ENCODE measurements at regions not wholly inside any gene's neighbourhood (a gene's known extent, or its start where the extent isn't known, plus 50 kb on each side); places are given as distances from the start of the nearest gene placed in this dataset.
"Not testable (repeated sequence)": the region's sequence is repeated elsewhere in the genome, so short reads cannot be mapped to it uniquely, and the experiment has no call there.

GRCh38 chr2:82395531-82395930, 2063.5 kb downstream of the SUCLG1 start:
- no peak for DNase-seq (ENCODE audit: low spot score in 2 of 2)
- Mint-ChIP-seq H3K4me3 (no peak overlapping the region), H3K27ac (ENCODE audit: low read depth) (no peak overlapping the region), H3K36me3 (ENCODE audit: insufficient read depth) (no peaks in the 10 kb centered on the region), H3K9me3 (peaks cover 8% of the 10 kb centered on the region), H3K27me3 (no peaks in the 10 kb centered on the region), H3K4me1 (no peaks in the 10 kb centered on the region)
- no peak for ATAC-seq (replicated peaks; ENCODE audit: extremely low read depth, poor library complexity, severe bottlenecking)

DNA sequence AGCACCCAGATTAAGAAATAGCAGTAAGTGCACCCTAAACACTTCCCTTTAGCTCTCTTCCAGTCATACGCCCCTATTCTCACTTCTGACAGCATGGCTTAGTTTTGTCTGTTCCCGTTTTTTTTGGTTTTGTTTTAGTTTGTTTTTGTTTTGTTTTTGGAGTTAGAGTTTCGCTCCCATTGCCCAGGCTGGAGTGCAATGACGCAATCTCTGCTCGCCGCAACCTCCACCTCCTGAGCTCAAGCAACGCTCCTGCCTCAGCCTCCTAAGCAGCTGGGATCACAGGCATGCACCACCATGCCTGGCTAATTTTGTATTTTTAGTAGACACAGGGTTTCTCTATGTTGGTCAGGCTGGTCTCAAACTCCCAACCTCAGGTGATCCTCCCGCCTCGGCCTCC, 2067.7 kb downstream of the SUCLG1 start:
- no peak overlapping the region for H3K4me3 Mint-ChIP-seq
- H3K9me3 Mint-ChIP-seq: peaks cover 5% of the 10 kb centered on the region
- H3K27me3 Mint-ChIP-seq: no peaks in the 10 kb centered on the region
- H3K4me1 Mint-ChIP-seq: no peaks in the 10 kb centered on the region
- DNase-seq (ENCODE audit: low spot score in 2 of 2) (no peak), ATAC-seq (replicated peaks; ENCODE audit: extremely low read depth, poor library complexity, severe bottlenecking) (no peak)
- H3K36me3 Mint-ChIP-seq (ENCODE audit: insufficient read depth): peaks cover 1% of the 10 kb centered on the region
- no peak overlapping the region for H3K27ac Mint-ChIP-seq (ENCODE audit: low read depth)

DNA sequence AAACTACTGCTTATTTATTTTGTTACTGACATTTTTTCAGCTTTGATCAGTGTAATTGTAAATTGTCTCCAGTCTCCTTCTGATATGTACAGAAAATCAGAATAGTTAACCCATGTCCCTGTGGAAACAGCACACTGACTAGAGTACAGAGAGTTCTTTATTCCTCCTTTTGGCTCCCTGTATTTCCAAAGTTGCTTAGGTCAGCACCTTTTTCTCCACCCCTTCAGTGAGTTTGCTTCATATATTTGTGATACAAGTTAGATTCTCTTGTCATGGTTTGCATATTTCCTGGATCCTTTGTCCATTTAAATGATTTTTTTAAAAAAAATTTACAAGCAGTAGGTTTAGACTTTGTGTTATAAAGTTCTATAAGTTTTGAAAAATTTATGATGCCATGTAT, 2051.1 kb upstream of the LRRTM1 start:
- no peak overlapping the region for H3K27ac Mint-ChIP-seq (ENCODE audit: low read depth)
- H3K9me3 Mint-ChIP-seq: peaks cover 10% of the 10 kb centered on the region
- no peak overlapping the region for H3K4me3 Mint-ChIP-seq
- H3K4me1 Mint-ChIP-seq: no peaks in the 10 kb centered on the region
- H3K27me3 Mint-ChIP-seq: no peaks in the 10 kb centered on the region
- H3K36me3 Mint-ChIP-seq (ENCODE audit: insufficient read depth): no peaks in the 10 kb centered on the region
- DNase-seq (ENCODE audit: low spot score in 2 of 2) (no peak), ATAC-seq (replicated peaks; ENCODE audit: extremely low read depth, poor library complexity, severe bottlenecking) (no peak)

DNA sequence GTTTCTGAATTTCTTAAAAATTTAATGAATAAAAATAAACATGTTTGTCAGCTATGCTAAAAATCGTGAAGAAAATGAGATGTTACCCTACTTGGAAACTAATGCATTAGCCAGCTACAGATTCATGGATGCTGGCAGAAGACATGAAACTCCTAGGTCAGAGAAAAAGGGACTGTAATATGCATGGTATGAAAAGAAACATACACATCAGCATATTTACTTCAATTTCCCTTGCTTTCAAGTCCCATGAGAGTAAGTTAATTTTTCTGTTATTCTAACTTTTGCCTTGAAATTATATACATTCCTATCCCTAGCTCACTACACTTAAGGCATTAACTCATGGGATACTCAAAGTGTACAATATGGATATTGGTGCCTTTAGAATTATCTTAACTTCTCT, 2041.4 kb upstream of the LRRTM1 start:
- H3K27ac Mint-ChIP-seq (ENCODE audit: low read depth): no peak overlapping the region
- ATAC-seq (replicated peaks; ENCODE audit: extremely low read depth, poor library complexity, severe bottlenecking) (no peak), DNase-seq (ENCODE audit: low spot score in 2 of 2) (no peak)
- H3K27me3 Mint-ChIP-seq: no peaks in the 10 kb centered on the region
- H3K9me3 Mint-ChIP-seq: peaks cover 5% of the 10 kb centered on the region
- H3K4me3 Mint-ChIP-seq: no peak overlapping the region
- no peaks in the 10 kb centered on the region for H3K4me1 Mint-ChIP-seq
- H3K36me3 Mint-ChIP-seq (ENCODE audit: insufficient read depth): no peaks in the 10 kb centered on the region

GRCh38 chr2:82344670-82345069, 2040.1 kb upstream of the LRRTM1 start:
- Mint-ChIP-seq H3K4me3 (no peak overlapping the region), H3K27me3 (no peaks in the 10 kb centered on the region), H3K9me3 (peaks cover 10% of the 10 kb centered on the region)

GRCh38 chr2:82342356-82342755, 2037.8 kb upstream of the LRRTM1 start:
- Mint-ChIP-seq H3K36me3 (ENCODE audit: insufficient read depth) (no peaks in the 10 kb centered on the region), H3K9me3 (peaks cover 10% of the 10 kb centered on the region), H3K27ac (ENCODE audit: low read depth) (no peak overlapping the region), H3K27me3 (no peaks in the 10 kb centered on the region), H3K4me3 (no peak overlapping the region), H3K4me1 (no peaks in the 10 kb centered on the region)
- ATAC-seq (replicated peaks; ENCODE audit: extremely low read depth, poor library complexity, severe bottlenecking): no peak
- DNase-seq (ENCODE audit: low spot score in 2 of 2): no peak

More at GRCh38 chr2:82344670-82345069, 2040.1 kb upstream of the LRRTM1 start:
- ATAC-seq (replicated peaks; ENCODE audit: extremely low read depth, poor library complexity, severe bottlenecking): no peak
- Mint-ChIP-seq H3K4me1 (no peaks in the 10 kb centered on the region), H3K36me3 (ENCODE audit: insufficient read depth) (no peaks in the 10 kb centered on the region), H3K27ac (ENCODE audit: low read depth) (no peak overlapping the region)
- no peak for DNase-seq (ENCODE audit: low spot score in 2 of 2)

DNA sequence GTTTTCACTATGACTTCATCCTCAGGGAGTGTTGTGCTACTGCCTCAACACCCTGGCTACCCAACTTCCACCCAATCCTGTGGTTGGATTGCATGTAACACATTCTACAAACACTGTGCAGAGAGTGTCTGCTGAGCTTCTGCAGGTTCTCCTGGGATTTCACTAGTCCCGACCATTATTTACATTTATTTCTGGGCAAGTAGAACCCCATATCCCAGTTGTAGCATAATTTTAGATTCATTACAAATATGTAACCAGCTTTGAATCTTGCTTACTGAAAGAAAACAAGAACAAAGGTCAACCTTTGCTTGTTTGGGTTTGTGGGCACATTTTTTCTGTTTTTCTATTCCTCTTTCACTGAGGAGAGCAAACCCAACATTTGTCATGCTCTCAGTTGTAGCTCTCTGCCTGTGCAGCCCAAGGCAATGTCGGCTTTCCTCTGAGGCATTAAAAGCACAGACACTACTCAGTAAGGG, 2036.1 kb upstream of the LRRTM1 start:
- peaks cover 10% of the 10 kb centered on the region for H3K9me3 Mint-ChIP-seq
- no peaks in the 10 kb centered on the region for H3K27me3 Mint-ChIP-seq

DNA sequence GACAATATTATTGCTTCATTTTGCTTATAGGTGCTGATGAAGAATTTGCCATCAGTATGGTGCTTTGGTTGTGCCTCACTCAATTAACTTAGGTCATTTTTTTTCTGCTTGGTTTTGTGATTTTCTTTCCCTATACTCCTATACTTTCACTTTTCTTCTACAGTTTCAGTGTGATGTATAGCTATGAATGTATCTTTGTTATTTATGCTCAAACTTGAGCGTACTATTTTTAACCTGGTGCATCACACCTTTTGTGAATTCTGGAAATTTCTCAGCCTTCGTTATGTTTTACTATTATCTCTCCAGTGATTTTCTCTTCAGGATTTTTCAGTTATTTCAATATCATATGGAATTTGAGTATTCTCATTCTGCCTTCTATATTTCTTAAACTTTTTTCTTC, 2035.3 kb upstream of the LRRTM1 start:
- DNase-seq (ENCODE audit: low spot score in 2 of 2) (no peak), ATAC-seq (replicated peaks; ENCODE audit: extremely low read depth, poor library complexity, severe bottlenecking) (no peak)
- Mint-ChIP-seq H3K4me1 (no peaks in the 10 kb centered on the region), H3K4me3 (no peak overlapping the region), H3K36me3 (ENCODE audit: insufficient read depth) (no peaks in the 10 kb centered on the region), H3K9me3 (peaks cover 10% of the 10 kb centered on the region), H3K27ac (ENCODE audit: low read depth) (no peak overlapping the region), H3K27me3 (no peaks in the 10 kb centered on the region)

More for the DNA sequence above, 2036.1 kb upstream of the LRRTM1 start:
- no peaks in the 10 kb centered on the region for H3K4me1 Mint-ChIP-seq
- no peak overlapping the region for H3K27ac Mint-ChIP-seq (ENCODE audit: low read depth)
- no peak overlapping the region for H3K4me3 Mint-ChIP-seq
- no peaks in the 10 kb centered on the region for H3K36me3 Mint-ChIP-seq (ENCODE audit: insufficient read depth)
- DNase-seq (ENCODE audit: low spot score in 2 of 2) (no peak), ATAC-seq (replicated peaks; ENCODE audit: extremely low read depth, poor library complexity, severe bottlenecking) (no peak)

DNA sequence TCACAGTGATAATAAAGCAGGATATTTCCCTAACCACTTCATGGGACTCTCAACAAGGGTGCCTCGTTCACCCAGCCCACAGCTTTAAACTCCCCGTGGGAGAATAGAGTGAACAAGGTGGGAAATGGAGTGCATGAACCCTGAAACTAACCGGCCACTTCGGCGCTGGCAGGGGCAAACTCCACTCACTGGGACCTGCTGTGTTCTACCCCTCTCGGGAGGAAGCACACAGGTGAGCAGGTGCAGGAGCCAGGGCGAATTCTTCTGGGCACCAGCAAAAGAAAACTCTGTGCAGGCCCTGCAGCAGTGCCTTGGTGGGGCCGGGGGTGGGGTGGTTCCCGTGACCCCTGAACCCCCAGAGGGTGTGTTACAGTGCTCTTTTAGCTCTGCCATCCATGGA, 2029.1 kb upstream of the LRRTM1 start:
- Mint-ChIP-seq H3K36me3 (ENCODE audit: insufficient read depth) (no peaks in the 10 kb centered on the region), H3K27me3 (no peaks in the 10 kb centered on the region), H3K4me3 (no peak overlapping the region), H3K27ac (ENCODE audit: low read depth) (no peak overlapping the region), H3K4me1 (no peaks in the 10 kb centered on the region), H3K9me3 (peaks cover 5% of the 10 kb centered on the region)
- ATAC-seq (replicated peaks; ENCODE audit: extremely low read depth, poor library complexity, severe bottlenecking) (no peak), DNase-seq (ENCODE audit: low spot score in 2 of 2) (no peak)

DNA sequence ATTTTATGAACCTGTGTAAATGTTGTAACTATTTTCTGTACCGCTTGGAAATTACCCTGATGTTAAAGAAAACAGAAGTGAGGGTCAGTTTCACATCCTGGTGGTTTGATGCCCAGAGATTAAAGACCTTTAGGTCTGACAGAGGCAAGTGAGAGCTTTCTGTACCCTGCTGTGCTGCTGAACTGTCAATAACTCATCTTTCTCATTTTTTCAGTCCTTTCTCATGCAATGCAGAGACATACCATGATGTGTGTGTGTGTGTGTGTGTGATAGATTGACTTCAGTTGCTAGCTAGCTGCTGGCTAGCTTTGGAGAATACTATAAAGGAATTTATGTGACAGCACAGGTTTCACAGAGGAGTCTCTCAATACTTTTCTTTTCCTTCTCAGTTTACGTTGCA, 2025.6 kb upstream of the LRRTM1 start:
- Mint-ChIP-seq H3K4me3 (no peak overlapping the region), H3K9me3 (peaks cover 14% of the 10 kb centered on the region), H3K36me3 (ENCODE audit: insufficient read depth) (no peaks in the 10 kb centered on the region), H3K4me1 (no peaks in the 10 kb centered on the region), H3K27ac (ENCODE audit: low read depth) (no peak overlapping the region), H3K27me3 (no peaks in the 10 kb centered on the region)
- ATAC-seq (replicated peaks; ENCODE audit: extremely low read depth, poor library complexity, severe bottlenecking) (no peak), DNase-seq (ENCODE audit: low spot score in 2 of 2) (no peak)

DNA sequence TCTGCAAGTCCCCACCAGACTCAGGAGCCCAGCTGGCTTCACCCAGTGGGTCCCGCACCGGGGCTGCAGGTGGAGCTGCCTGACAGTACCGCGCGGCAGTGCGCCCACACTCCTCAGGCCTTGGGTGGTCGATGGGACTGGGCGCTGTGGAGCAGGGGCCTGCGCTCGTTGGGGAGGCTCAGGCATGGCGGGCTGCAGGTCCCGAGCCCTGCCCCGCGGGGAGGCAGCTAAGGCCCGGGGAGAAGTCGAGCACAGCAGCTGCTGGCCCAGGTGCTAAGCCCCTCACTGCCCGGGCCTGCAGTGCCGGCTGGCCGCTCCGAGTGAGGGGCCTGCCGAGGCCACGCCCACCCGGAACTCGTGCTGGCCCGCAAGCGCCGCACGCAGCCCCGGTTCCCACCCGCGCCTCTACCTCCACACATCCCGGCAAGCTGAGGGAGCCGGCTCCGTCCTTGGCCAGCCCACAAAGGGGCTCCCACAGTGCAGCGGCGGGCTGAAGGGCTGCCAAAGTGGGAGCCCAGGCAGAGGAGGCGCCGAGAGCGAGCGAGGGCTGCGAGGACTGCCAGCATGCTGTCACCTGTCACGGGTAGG, 2021.7 kb upstream of the LRRTM1 start:
- not testable (repeated sequence) for ATAC-seq (replicated peaks; ENCODE audit: extremely low read depth, poor library complexity, severe bottlenecking); H3K4me1 Mint-ChIP-seq; H3K27me3 Mint-ChIP-seq; H3K27ac Mint-ChIP-seq (ENCODE audit: low read depth); H3K4me3 Mint-ChIP-seq; H3K36me3 Mint-ChIP-seq (ENCODE audit: insufficient read depth); DNase-seq (ENCODE audit: low spot score in 2 of 2)
- peaks cover 15% of the 10 kb centered on the region for H3K9me3 Mint-ChIP-seq

DNA sequence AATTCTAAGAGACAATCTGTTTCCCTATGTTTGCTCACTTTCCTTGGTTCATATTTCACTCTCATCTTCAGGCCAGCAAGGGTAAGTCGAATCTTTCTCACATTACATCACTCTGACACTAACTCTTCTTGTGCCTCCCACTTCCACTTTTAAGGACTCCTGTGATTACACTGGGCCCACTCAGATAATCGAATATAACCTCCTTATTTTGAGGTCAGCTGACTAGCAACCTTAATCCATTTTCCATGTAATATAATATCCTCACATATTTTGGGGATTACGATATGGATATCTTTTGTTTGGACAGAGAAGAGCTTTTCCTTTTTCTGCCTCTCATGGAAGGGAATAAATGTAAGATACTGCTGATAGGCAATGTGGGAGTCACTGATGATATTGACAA, 2015.7 kb upstream of the LRRTM1 start:
- ATAC-seq (replicated peaks; ENCODE audit: extremely low read depth, poor library complexity, severe bottlenecking): no peak
- Mint-ChIP-seq H3K27ac (ENCODE audit: low read depth) (no peak overlapping the region), H3K4me3 (no peak overlapping the region), H3K36me3 (ENCODE audit: insufficient read depth) (no peaks in the 10 kb centered on the region), H3K9me3 (peaks cover 28% of the 10 kb centered on the region), H3K27me3 (no peaks in the 10 kb centered on the region), H3K4me1 (no peaks in the 10 kb centered on the region)
- no peak for DNase-seq (ENCODE audit: low spot score in 2 of 2)

- no peak for DNase-seq (ENCODE audit: low spot score in 2 of 2)
- Mint-ChIP-seq H3K4me3 (no peak overlapping the region), H3K36me3 (ENCODE audit: insufficient read depth) (no peaks in the 10 kb centered on the region), H3K9me3 (peaks cover 23% of the 10 kb centered on the region), H3K27me3 (no peaks in the 10 kb centered on the region), H3K27ac (ENCODE audit: low read depth) (no peak overlapping the region), H3K4me1 (no peaks in the 10 kb centered on the region)
- no peak for ATAC-seq (replicated peaks; ENCODE audit: extremely low read depth, poor library complexity, severe bottlenecking)
Measured at GRCh38 chr2:82317012-82317411, 2012.5 kb upstream of the LRRTM1 start.

Measured in central memory CD8-positive, alpha-beta T cell (primary cell).